ENCODE measurements at regions not wholly inside any gene's neighbourhood (a gene's known extent, or its start where the extent isn't known, plus 50 kb on each side); places are given as distances from the start of the nearest gene placed in this dataset.

DNA sequence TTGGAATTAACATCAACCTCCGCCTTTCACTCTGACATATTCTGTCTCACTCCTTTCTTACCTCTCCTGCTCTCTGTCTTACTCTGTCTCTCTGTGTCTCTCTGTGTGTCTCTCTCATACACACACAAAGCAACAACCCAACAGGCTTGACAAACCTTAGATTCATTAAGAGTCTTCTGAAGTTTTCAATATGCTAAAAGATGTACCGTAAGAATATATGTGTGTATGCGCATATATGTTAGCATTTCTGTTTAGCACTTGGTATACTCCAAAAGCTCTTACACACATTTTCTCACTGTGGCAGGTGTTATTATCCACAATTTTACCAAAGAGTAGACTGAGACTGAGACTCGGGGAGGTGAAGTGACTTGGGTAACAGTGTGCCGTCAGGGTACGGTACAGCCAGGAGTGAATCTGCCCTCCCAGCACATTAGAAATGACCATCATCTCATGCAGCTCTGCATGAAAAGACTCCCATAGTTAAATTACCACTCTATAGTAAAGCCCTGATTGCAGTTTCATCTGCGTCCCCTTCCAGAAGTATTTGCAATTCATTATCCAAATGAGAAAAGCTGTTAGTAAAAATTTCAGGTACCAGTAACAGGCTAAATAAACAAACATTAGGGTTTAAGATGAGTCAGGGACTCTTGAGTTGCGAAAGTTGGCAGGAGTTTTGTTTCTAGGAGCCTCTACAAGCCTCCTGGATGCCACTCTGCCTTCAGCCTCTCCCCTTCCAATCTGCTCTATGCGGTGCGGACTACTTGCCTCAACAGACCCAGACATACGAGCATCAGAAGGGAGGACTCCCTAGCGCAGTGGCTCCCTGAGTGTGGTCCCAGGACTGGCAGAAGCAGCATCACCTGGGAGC lies 195.2 kb upstream of the TMEM45B start:
- Histone ChIP-seq H3K36me3 (ENCODE audit: control insufficient read depth in 5 of 5, insufficient read depth in 5 of 5, low read length in 5 of 5) (no peaks in the 10 kb centered on the region), H3K9me3 (ENCODE audit: control insufficient read depth in 5 of 5, low read length in 5 of 5) (peaks cover 0 to 5% (median 0%) of the 10 kb centered on the region in 5 donors), H3K4me1 (ENCODE audit: control insufficient read depth in 5 of 5, insufficient read depth in 5 of 5, low read length in 5 of 5) (no peaks in the 10 kb centered on the region), H3K27me3 (ENCODE audit: control insufficient read depth in 5 of 5, insufficient read depth in 4 of 5, low read length in 5 of 5) (peaks cover 0 to 8% (median 5%) of the 10 kb centered on the region in 5 donors), H3K9ac (ENCODE audit: low read length in 5 of 5) (no peak overlapping the region), H3K27ac (ENCODE audit: low read depth, low read length) (no peak overlapping the region), H3K4me3 (ENCODE audit: low read depth in 1 of 5, low read length in 5 of 5) (no peak overlapping the region)

DNA sequence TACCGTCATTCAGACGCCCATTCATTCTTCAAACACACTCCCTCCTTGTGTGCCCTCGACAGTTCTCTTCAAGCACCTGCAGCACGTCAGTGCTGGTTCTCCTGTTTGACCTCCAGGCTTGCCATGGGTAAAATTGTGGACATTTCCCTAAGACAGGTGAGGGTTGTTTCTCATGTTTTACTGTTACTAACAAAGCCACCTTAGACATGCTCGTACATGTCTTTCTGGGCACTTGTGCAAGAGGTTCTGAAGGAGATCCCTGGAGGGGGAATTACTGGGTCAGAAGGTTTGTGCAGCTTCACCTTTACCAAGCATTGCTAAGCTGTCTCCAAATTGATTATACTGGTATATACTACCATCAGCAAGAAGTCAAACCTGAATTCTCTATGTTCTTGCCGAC lies 189.7 kb upstream of the TMEM45B start:
- no peaks in the 10 kb centered on the region for H3K9me3 ChIP-seq (ENCODE audit: control insufficient read depth in 5 of 5, low read length in 5 of 5)
- no peak overlapping the region for H3K4me3 ChIP-seq (ENCODE audit: low read depth in 1 of 5, low read length in 5 of 5)
- H3K27ac ChIP-seq (ENCODE audit: low read depth, low read length), result no peak overlapping the region
- H3K9ac ChIP-seq (ENCODE audit: low read length in 5 of 5), result no peak overlapping the region
- no peaks in the 10 kb centered on the region for H3K36me3 ChIP-seq (ENCODE audit: control insufficient read depth in 5 of 5, insufficient read depth in 5 of 5, low read length in 5 of 5)
- H3K4me1 ChIP-seq (ENCODE audit: control insufficient read depth in 5 of 5, insufficient read depth in 5 of 5, low read length in 5 of 5), result no peaks in the 10 kb centered on the region
- H3K27me3 ChIP-seq (ENCODE audit: control insufficient read depth in 5 of 5, insufficient read depth in 4 of 5, low read length in 5 of 5), result no peaks in the 10 kb centered on the region

DNA sequence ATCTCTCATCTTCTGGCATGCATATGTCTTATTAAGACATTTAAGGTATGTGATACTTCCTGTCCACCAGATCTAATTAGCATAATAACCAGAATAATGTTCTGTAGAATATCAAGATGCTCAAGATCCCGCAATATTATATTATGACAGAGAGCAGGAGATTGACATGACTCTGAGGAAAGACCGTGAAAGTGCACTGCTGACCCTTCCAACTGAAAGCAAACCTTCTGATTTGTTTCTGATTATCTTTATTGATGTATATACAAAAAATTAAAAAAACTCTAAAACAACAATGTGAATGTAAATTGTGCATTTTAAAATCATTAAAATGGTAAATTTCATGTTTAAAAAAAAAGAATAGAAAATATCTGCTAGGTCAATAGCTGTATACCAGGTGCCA lies 184.4 kb upstream of the TMEM45B start:
- Histone ChIP-seq H3K36me3 (ENCODE audit: control insufficient read depth in 5 of 5, insufficient read depth in 5 of 5, low read length in 5 of 5) (no peaks in the 10 kb centered on the region), H3K27ac (ENCODE audit: low read depth, low read length) (no peak overlapping the region), H3K4me3 (ENCODE audit: low read depth in 1 of 5, low read length in 5 of 5) (no peak overlapping the region), H3K9me3 (ENCODE audit: control insufficient read depth in 5 of 5, low read length in 5 of 5) (no peaks in the 10 kb centered on the region), H3K4me1 (ENCODE audit: control insufficient read depth in 5 of 5, insufficient read depth in 5 of 5, low read length in 5 of 5) (no peaks in the 10 kb centered on the region), H3K9ac (ENCODE audit: low read length in 5 of 5) (no peak overlapping the region), H3K27me3 (ENCODE audit: control insufficient read depth in 5 of 5, insufficient read depth in 4 of 5, low read length in 5 of 5) (no peaks in the 10 kb centered on the region)

DNA sequence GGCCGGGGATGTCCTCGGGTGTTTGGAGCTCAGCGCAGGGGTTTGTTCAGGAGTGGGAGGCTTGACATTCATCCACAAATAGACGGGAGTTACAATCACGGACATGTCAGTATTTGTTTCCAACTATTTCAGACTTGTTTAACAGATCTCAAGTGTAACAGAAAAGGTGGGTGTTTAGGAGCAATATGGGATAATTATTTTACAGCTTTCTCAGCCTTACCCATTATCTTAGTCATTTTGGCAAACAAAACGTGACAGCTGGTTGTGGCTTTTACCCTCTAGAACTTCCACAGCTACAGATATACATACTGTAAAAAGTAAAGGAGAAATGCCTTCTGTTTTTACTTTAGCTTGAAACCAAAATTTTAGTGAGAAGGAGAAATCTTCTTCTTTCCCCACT lies 178.7 kb upstream of the TMEM45B start:
- H3K27ac ChIP-seq (ENCODE audit: low read depth, low read length), result no peak overlapping the region
- no peaks in the 10 kb centered on the region for H3K36me3 ChIP-seq (ENCODE audit: control insufficient read depth in 5 of 5, insufficient read depth in 5 of 5, low read length in 5 of 5)
- no peaks in the 10 kb centered on the region for H3K27me3 ChIP-seq (ENCODE audit: control insufficient read depth in 5 of 5, insufficient read depth in 4 of 5, low read length in 5 of 5)
- H3K9me3 ChIP-seq (ENCODE audit: control insufficient read depth in 5 of 5, low read length in 5 of 5), result no peaks in the 10 kb centered on the region
- no peak overlapping the region for H3K9ac ChIP-seq (ENCODE audit: low read length in 5 of 5)
- no peaks in the 10 kb centered on the region for H3K4me1 ChIP-seq (ENCODE audit: control insufficient read depth in 5 of 5, insufficient read depth in 5 of 5, low read length in 5 of 5)
- no peak overlapping the region for H3K4me3 ChIP-seq (ENCODE audit: low read depth in 1 of 5, low read length in 5 of 5)

DNA sequence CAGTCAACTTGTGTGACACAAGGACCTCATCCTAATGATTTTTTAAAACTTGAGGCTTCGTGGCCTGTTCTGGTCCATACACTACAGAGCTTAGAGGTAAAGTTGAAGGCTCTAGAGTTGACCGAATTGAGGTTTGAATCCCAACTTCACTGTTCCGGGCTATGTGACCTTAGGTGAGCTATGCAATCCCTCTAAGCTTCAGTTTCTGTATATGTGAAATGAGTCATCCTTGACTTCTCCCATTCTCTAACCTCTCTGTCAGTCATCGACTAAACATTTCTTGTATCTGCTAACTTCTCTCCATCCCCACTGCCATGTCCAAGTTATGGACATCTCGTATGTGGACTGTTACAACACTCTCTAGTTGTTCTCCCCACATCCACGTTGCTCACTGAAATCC lies 178.2 kb upstream of the TMEM45B start:
- no peaks in the 10 kb centered on the region for H3K4me1 ChIP-seq (ENCODE audit: control insufficient read depth in 5 of 5, insufficient read depth in 5 of 5, low read length in 5 of 5)
- H3K9me3 ChIP-seq (ENCODE audit: control insufficient read depth in 5 of 5, low read length in 5 of 5), result no peaks in the 10 kb centered on the region
- no peak overlapping the region for H3K4me3 ChIP-seq (ENCODE audit: low read depth in 1 of 5, low read length in 5 of 5)

DNA sequence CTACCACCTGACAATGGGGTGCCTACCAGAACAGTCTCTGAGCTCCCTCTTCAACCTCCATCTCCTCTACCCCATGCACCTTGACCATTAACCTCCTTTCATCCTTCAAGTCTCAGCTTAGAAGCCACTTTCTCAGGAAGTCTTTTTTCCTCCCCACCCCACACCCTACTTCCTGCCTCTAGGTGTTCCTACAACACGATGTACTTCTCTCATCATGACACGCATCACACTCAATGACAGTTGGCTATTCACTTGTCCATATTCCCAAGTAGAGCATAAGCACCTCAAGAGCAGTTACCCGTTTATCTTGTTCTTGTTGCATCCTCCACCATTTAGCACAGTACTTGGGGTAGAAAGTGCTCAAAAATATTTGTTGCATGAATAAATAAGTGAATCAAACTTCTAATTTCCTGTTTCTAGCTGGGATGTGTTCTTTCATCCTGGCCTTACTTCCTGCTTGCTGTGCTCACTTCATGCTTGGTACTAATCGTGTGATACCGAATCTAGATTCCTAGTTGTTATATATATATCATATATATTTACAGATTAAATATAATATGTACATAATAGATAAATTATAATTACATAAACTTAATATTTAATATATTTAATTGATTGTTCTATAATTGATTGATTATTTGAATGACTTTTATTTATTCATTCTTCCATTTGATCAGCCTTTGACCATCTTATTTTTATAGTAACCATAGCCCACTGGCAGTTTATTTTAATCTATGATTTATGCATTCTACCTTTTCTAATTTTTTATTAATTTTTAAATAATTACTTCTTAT lies 177.5 kb upstream of the TMEM45B start:
- Histone ChIP-seq H3K27me3 (ENCODE audit: control insufficient read depth in 5 of 5, insufficient read depth in 4 of 5, low read length in 5 of 5) (no peaks in the 10 kb centered on the region), H3K9me3 (ENCODE audit: control insufficient read depth in 5 of 5, low read length in 5 of 5) (no peaks in the 10 kb centered on the region), H3K4me3 (ENCODE audit: low read depth in 1 of 5, low read length in 5 of 5) (no peak overlapping the region), H3K36me3 (ENCODE audit: control insufficient read depth in 5 of 5, insufficient read depth in 5 of 5, low read length in 5 of 5) (no peaks in the 10 kb centered on the region), H3K27ac (ENCODE audit: low read depth, low read length) (no peak overlapping the region), H3K9ac (ENCODE audit: low read length in 5 of 5) (no peak overlapping the region), H3K4me1 (ENCODE audit: control insufficient read depth in 5 of 5, insufficient read depth in 5 of 5, low read length in 5 of 5) (no peaks in the 10 kb centered on the region)

More for the DNA sequence above, 178.2 kb upstream of the TMEM45B start:
- Histone ChIP-seq H3K9ac (ENCODE audit: low read length in 5 of 5) (no peak overlapping the region), H3K36me3 (ENCODE audit: control insufficient read depth in 5 of 5, insufficient read depth in 5 of 5, low read length in 5 of 5) (no peaks in the 10 kb centered on the region), H3K27me3 (ENCODE audit: control insufficient read depth in 5 of 5, insufficient read depth in 4 of 5, low read length in 5 of 5) (no peaks in the 10 kb centered on the region), H3K27ac (ENCODE audit: low read depth, low read length) (no peak overlapping the region)

DNA sequence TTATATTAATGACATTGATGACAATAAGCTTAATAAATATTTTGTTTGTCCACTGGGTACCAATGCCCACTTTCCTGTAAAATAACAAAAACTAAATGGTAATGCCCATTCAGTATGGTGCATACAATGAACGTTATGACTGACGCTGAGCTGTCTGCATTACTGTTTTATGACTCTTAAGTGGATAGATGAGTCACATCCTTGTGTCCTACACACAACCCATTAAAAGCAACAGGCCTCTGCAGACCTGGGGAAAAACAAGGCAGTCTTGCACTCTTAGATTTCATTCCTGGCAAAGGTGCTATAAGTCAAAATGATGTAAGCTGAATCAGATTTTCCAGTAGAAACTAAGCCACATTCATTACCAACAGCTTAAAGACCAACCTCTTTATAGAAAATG lies 176.3 kb upstream of the TMEM45B start:
- H3K27me3 ChIP-seq (ENCODE audit: control insufficient read depth in 5 of 5, insufficient read depth in 4 of 5, low read length in 5 of 5), result no peaks in the 10 kb centered on the region
- H3K9me3 ChIP-seq (ENCODE audit: control insufficient read depth in 5 of 5, low read length in 5 of 5), result no peaks in the 10 kb centered on the region
- no peaks in the 10 kb centered on the region for H3K4me1 ChIP-seq (ENCODE audit: control insufficient read depth in 5 of 5, insufficient read depth in 5 of 5, low read length in 5 of 5)
- H3K4me3 ChIP-seq (ENCODE audit: low read depth in 1 of 5, low read length in 5 of 5), result no peak overlapping the region
- H3K36me3 ChIP-seq (ENCODE audit: control insufficient read depth in 5 of 5, insufficient read depth in 5 of 5, low read length in 5 of 5), result no peaks in the 10 kb centered on the region
- no peak overlapping the region for H3K27ac ChIP-seq (ENCODE audit: low read depth, low read length)
- no peak overlapping the region for H3K9ac ChIP-seq (ENCODE audit: low read length in 5 of 5)

DNA sequence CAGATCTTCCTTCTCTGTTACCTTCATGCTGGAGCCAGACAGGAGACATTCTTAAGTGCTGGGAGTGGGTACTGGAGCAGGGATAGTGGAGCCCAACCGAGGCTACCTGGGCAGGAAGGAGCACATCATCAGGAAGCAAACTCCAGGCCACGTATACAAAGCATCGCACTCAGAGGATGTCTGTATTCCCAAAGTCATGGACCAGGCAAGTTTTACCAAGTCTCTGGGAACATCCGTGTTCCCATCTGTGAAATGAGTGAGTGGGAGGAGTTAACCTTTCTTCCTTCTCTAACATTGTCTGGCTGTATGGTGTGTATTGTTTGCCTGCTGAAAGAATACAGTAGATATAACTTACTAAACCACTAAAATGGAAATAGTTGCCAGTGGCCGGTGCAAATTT lies 175.0 kb upstream of the TMEM45B start:
- Histone ChIP-seq H3K27ac (ENCODE audit: low read depth, low read length) (no peak overlapping the region), H3K36me3 (ENCODE audit: control insufficient read depth in 5 of 5, insufficient read depth in 5 of 5, low read length in 5 of 5) (no peaks in the 10 kb centered on the region), H3K4me1 (ENCODE audit: control insufficient read depth in 5 of 5, insufficient read depth in 5 of 5, low read length in 5 of 5) (no peaks in the 10 kb centered on the region), H3K27me3 (ENCODE audit: control insufficient read depth in 5 of 5, insufficient read depth in 4 of 5, low read length in 5 of 5) (no peaks in the 10 kb centered on the region), H3K9ac (ENCODE audit: low read length in 5 of 5) (no peak overlapping the region), H3K9me3 (ENCODE audit: control insufficient read depth in 5 of 5, low read length in 5 of 5) (no peaks in the 10 kb centered on the region), H3K4me3 (ENCODE audit: low read depth in 1 of 5, low read length in 5 of 5) (no peak overlapping the region)

DNA sequence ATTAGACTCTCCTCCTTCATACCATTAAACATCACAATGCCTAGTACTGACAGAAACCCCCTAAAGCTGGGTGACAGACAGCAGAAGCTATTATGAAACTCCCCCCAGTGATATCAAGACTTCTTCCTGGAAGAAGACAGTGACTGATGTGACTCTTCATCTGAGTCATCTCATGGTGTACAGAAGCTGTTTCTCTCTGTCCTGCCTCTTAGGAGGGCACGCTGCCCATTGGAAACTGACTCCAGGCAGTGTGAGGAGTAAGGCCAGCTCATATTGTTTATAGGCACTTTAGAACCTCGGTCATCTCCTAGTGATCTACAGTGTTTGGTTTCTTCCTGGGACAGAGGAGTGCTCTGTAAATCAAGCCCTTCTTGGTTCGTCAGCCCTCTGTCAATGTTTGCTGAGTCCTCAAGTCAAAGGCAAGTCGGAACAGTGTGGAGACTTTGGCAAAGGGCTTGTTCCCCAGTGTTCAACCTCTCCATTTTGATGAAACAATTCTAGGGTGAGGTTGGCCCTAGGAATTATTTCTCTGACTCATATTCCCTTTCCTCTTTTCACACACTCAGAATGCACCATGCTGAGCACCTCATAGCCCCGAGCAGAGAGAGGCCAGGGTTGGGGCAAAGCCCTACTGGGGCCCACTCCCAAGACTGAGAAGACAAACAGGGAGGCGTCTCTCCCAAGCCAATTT lies 172.5 kb upstream of the TMEM45B start:
- H3K4me1 ChIP-seq (ENCODE audit: control insufficient read depth in 5 of 5, insufficient read depth in 5 of 5, low read length in 5 of 5), result no peaks in the 10 kb centered on the region
- H3K27ac ChIP-seq (ENCODE audit: low read depth, low read length), result no peak overlapping the region
- H3K36me3 ChIP-seq (ENCODE audit: control insufficient read depth in 5 of 5, insufficient read depth in 5 of 5, low read length in 5 of 5), result no peaks in the 10 kb centered on the region
- no peaks in the 10 kb centered on the region for H3K27me3 ChIP-seq (ENCODE audit: control insufficient read depth in 5 of 5, insufficient read depth in 4 of 5, low read length in 5 of 5)
- H3K4me3 ChIP-seq (ENCODE audit: low read depth in 1 of 5, low read length in 5 of 5), result no peak overlapping the region
- H3K9me3 ChIP-seq (ENCODE audit: control insufficient read depth in 5 of 5, low read length in 5 of 5), result no peaks in the 10 kb centered on the region
- H3K9ac ChIP-seq (ENCODE audit: low read length in 5 of 5), result no peak overlapping the region

DNA sequence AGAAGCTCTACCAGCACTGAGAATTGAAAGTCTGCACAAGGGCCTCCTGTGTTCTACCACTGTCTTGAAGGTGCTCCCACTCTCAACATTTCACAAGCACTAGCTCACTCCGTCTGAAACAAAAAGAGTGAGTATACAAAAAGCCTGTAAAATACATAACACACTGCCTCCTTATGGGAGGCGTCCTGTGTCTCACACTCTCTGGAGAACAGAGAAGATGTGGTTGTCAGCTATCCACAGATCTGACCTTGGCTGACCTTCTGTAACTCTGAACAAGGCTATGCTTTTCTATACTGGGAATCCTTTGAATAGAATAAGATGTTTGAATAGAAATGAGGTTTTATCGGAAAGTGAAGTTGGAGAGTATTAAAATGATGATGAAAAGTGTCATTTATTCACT lies 171.3 kb upstream of the TMEM45B start:
- Histone ChIP-seq H3K4me1 (ENCODE audit: control insufficient read depth in 5 of 5, insufficient read depth in 5 of 5, low read length in 5 of 5) (no peaks in the 10 kb centered on the region), H3K27me3 (ENCODE audit: control insufficient read depth in 5 of 5, insufficient read depth in 4 of 5, low read length in 5 of 5) (no peaks in the 10 kb centered on the region), H3K36me3 (ENCODE audit: control insufficient read depth in 5 of 5, insufficient read depth in 5 of 5, low read length in 5 of 5) (no peaks in the 10 kb centered on the region), H3K4me3 (ENCODE audit: low read depth in 1 of 5, low read length in 5 of 5) (no peak overlapping the region), H3K9ac (ENCODE audit: low read length in 5 of 5) (no peak overlapping the region), H3K27ac (ENCODE audit: low read depth, low read length) (no peak overlapping the region), H3K9me3 (ENCODE audit: control insufficient read depth in 5 of 5, low read length in 5 of 5) (no peaks in the 10 kb centered on the region)

All from subcutaneous abdominal adipose tissue (tissue), 5 donors.